Nephron progenitor cell (in vitro differentiated cells): ENCODE measurements at regions not wholly inside any gene's neighbourhood (a gene's known extent, or its start where the extent isn't known, plus 50 kb on each side); places are given as distances from the start of the nearest gene placed in this dataset.
"Not testable (repeated sequence)": the region's sequence is repeated elsewhere in the genome, so short reads cannot be mapped to it uniquely, and the experiment has no call there.

Source experiments
- DNase-seq: peaks from one replicate; pipeline ENCODE4 v3.0.0; 2021
- H3K27ac Mint-ChIP-seq: 2 replicates; pipeline ENCODE4 v1.8.0; 2021; ENCODE audit warnings: mild to moderate bottlenecking, moderate library complexity, mixed read lengths
- H3K27me3 Mint-ChIP-seq: 2 replicates; pipeline ENCODE4 v1.8.0; 2021; ENCODE audit warnings: mild to moderate bottlenecking, low read depth, mixed read lengths; ENCODE audit not compliant: poor library complexity
- H3K36me3 Mint-ChIP-seq: 2 replicates; pipeline ENCODE4 v1.8.0; 2021; ENCODE audit warnings: low read depth, mixed read lengths
- H3K4me1 Mint-ChIP-seq: 2 replicates; pipeline ENCODE4 v1.8.0; 2021; ENCODE audit warnings: mixed read lengths
- H3K4me3 Mint-ChIP-seq: 2 replicates; pipeline ENCODE4 v1.8.0; 2021; ENCODE audit warnings: mild to moderate bottlenecking, moderate library complexity, mixed read lengths
- H3K9me3 Mint-ChIP-seq: 2 replicates; pipeline ENCODE4 v1.8.0; 2021; ENCODE audit warnings: mild to moderate bottlenecking, moderate library complexity, mixed read lengths

GRCh38 chr21:10382580-10382979 is 138.8 kb upstream of the TPTE start:
- not testable (repeated sequence) for H3K27ac Mint-ChIP-seq, H3K27me3 Mint-ChIP-seq, H3K36me3 Mint-ChIP-seq, H3K4me3 Mint-ChIP-seq, DNase-seq, H3K9me3 Mint-ChIP-seq, H3K4me1 Mint-ChIP-seq

GRCh38 chr21:10383571-10383970 is 137.8 kb upstream of the TPTE start:
- H3K4me3 Mint-ChIP-seq, H3K9me3 Mint-ChIP-seq, H3K27me3 Mint-ChIP-seq, H3K36me3 Mint-ChIP-seq, DNase-seq, H3K4me1 Mint-ChIP-seq, H3K27ac Mint-ChIP-seq: not testable (repeated sequence)

DNA sequence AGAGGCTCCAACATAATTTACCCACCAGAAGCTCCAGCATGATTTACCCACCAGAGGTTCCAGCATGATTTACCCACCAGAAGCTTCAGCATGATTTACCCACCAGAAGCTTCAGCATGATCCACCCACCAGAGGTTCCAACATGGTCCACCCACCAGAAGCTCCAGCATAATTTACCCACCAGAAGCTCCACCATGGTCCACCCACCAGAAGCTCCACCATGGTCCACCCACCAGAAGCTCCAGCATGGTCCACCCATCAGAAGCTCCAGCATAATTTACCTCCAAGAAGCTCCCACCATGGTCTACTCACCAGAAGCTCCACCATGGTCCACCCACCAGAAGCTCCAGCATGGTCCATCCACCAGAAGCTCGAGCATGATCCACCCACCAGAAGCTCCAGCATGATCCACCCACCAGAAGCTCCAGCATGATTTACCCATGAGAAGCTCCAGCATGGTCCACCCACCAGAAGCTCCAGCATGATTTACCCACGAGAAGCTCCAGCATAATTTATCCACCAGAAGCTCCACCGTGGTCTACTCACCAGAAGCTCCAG is 137.0 kb upstream of the TPTE start:
- H3K36me3 Mint-ChIP-seq, H3K27ac Mint-ChIP-seq, H3K4me1 Mint-ChIP-seq, H3K4me3 Mint-ChIP-seq, H3K9me3 Mint-ChIP-seq, H3K27me3 Mint-ChIP-seq, DNase-seq: not testable (repeated sequence)

- not testable (repeated sequence) for H3K27ac Mint-ChIP-seq, H3K4me3 Mint-ChIP-seq, DNase-seq, H3K27me3 Mint-ChIP-seq, H3K36me3 Mint-ChIP-seq, H3K4me1 Mint-ChIP-seq, H3K9me3 Mint-ChIP-seq
Observed at GRCh38 chr21:10385202-10385601, 136.2 kb upstream of the TPTE start.

GRCh38 chr21:10385898-10386527 is 135.4 kb upstream of the TPTE start:
- not testable (repeated sequence) for H3K27me3 Mint-ChIP-seq, H3K4me1 Mint-ChIP-seq, H3K27ac Mint-ChIP-seq, H3K9me3 Mint-ChIP-seq, H3K36me3 Mint-ChIP-seq, H3K4me3 Mint-ChIP-seq, DNase-seq

GRCh38 chr21:10387692-10388450 is 133.5 kb upstream of the TPTE start:
- H3K36me3 Mint-ChIP-seq, H3K27ac Mint-ChIP-seq, H3K27me3 Mint-ChIP-seq, H3K9me3 Mint-ChIP-seq, H3K4me1 Mint-ChIP-seq, DNase-seq, H3K4me3 Mint-ChIP-seq: not testable (repeated sequence)

DNA sequence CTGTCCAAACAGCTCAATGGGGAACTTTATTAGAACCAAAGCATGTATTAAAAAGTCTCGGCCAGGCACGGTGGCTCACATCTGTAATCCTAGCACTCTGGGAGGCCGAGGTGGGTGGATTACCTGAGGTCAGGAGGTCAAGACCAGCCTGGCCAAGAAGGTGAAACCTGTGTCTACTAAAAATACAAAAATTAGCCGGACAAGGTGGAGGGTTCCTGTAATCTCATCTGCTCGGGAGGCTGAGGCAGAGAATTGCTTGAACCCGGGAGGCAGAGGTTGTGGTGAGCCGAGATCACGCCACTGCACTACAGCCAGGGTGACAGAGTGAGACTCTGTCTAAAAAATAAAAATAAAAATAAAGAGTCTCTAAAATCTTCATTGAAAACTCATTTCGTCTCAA is 132.8 kb upstream of the TPTE start:
- not testable (repeated sequence) for H3K9me3 Mint-ChIP-seq, H3K27me3 Mint-ChIP-seq, H3K27ac Mint-ChIP-seq, DNase-seq, H3K4me3 Mint-ChIP-seq, H3K36me3 Mint-ChIP-seq, H3K4me1 Mint-ChIP-seq

DNA sequence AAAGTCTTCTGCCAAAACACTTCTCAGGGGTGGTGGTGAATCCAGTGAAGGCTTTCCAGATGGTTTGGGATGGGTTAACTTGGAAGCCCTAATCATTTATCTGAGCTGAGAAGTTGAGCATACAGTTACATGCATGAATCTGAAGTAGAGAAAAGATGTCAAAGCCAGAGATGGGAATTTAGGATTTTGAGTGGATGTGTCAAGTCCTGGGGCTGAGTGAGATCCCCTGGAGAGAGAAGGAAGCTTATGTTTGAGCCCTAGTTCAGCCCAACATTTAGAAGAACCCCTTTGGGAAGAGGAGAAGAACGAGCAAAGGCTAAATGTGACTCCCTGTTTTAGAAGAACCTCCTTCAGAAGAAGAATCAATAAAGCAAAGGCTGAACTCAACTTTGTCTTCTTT is 129.1 kb upstream of the TPTE start:
- H3K4me1 Mint-ChIP-seq, H3K9me3 Mint-ChIP-seq, H3K4me3 Mint-ChIP-seq, H3K36me3 Mint-ChIP-seq, DNase-seq, H3K27me3 Mint-ChIP-seq, H3K27ac Mint-ChIP-seq: not testable (repeated sequence)

- H3K36me3 Mint-ChIP-seq, H3K27me3 Mint-ChIP-seq, H3K27ac Mint-ChIP-seq, DNase-seq, H3K4me1 Mint-ChIP-seq, H3K4me3 Mint-ChIP-seq, H3K9me3 Mint-ChIP-seq: not testable (repeated sequence)
Observed at GRCh38 chr21:10395963-10396362, 125.4 kb upstream of the TPTE start.

- not testable (repeated sequence) for H3K9me3 Mint-ChIP-seq, DNase-seq, H3K27me3 Mint-ChIP-seq, H3K4me1 Mint-ChIP-seq, H3K4me3 Mint-ChIP-seq, H3K36me3 Mint-ChIP-seq, H3K27ac Mint-ChIP-seq
Observed at GRCh38 chr21:10397495-10397915, 123.9 kb upstream of the TPTE start.

DNA sequence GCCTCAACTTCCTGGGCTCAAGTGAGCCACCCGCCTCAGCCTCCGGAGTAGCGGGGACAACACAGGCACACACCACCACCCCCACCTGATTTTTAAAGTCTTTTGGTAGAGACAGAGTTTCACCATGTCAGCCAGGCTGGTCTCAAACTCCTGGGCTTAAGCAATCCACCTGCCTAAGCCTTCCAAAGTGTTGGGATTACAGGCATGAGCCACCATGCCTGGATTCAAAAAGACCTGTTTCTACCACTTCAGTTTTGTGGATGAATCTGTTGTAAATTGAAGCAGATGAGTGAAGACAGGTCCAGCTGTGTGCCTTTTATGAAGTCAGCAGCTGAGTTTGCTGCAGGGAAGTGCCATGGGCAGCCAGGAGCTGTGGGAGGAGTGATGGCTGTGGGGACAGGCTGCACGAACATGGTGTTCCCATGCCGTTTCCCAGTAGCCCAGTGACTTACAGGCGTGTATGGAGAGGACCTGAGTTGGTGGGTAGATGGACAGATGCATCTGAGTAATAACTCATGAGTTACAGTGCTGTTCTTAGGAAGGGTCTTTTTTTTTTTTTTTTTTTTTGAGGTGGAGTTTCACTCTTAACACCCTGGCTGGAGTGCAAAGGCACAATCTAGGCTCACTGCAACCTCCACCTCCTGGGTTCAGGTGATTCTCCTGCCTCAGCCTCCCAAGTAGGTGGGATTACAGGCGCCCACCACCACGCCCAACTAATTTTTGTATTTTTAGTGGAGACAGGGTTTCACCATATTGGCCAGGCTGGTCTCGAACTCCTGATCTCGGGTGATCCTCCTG is 122.5 kb upstream of the TPTE start:
- not testable (repeated sequence) for DNase-seq, H3K27ac Mint-ChIP-seq, H3K4me1 Mint-ChIP-seq, H3K36me3 Mint-ChIP-seq, H3K27me3 Mint-ChIP-seq, H3K4me3 Mint-ChIP-seq, H3K9me3 Mint-ChIP-seq

DNA sequence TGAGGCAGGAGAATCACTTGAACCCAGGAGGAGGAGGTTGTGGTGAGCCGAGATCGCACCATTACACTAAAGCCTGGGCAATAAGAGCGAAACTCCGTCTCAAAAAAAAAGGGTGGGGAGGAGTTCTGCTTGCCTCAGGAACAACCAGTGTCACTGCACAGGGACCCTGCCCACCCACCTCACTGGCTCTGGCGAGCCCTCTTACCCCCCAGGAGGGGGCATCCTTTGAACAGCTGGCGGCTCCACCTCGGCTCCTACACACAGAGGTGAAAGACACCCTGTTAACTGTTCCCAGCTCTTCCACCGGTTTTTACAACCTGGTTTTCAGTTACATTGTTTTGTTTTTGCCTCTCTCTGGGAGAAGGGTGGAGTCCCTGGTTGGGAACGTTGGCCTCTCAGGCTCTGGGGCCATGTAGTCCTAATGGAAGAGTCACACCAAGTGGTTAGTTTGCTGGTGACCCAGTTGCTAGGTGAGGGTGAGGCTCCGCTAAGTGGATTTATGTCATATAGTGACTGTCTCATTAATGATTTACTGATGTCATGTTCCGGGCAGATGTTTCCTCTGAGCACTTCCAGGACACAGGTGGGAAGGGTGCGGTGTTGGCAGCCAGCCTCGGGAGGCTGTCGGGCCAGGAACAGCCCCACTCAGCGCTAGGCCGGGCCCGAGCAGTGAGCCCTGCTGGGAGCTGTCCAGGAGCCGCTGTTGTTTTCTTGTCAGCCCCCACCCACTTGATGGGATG is 120.6 kb upstream of the TPTE start:
- not testable (repeated sequence) for H3K36me3 Mint-ChIP-seq, H3K9me3 Mint-ChIP-seq, H3K4me1 Mint-ChIP-seq, H3K27ac Mint-ChIP-seq, H3K27me3 Mint-ChIP-seq, DNase-seq, H3K4me3 Mint-ChIP-seq

- H3K27ac Mint-ChIP-seq, H3K36me3 Mint-ChIP-seq, H3K27me3 Mint-ChIP-seq, DNase-seq, H3K4me3 Mint-ChIP-seq, H3K4me1 Mint-ChIP-seq: not testable (repeated sequence)
- H3K9me3 Mint-ChIP-seq, result peaks cover 17% of the 10 kb centered on the region
Observed at GRCh38 chr21:10402461-10402860, 118.9 kb upstream of the TPTE start.

DNA sequence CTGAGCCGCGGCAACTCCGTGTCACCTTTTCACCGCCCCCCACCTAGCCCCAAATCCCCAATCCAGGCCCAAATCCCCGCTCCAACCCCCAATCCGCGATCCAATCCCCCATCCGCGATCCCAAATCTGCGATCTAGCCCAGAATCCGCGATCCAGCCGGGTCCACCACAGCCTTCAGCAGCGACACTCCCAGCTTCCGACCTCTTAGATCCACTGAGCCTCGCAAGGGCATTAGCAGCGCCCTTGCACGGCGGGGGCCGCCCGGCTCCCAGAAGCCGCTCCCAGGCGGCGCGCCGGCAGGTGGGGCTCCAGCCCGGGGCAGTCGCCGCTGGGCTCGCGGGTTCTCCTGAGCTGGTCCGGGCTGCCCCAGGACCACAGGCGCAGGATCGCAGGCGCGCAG is 116.1 kb upstream of the TPTE start:
- H3K27ac Mint-ChIP-seq, H3K36me3 Mint-ChIP-seq: not testable (repeated sequence)
- peaks cover 13% of the 10 kb centered on the region for H3K9me3 Mint-ChIP-seq

More for the DNA sequence above, 116.1 kb upstream of the TPTE start:
- not testable (repeated sequence) for H3K27me3 Mint-ChIP-seq, H3K4me3 Mint-ChIP-seq, DNase-seq, H3K4me1 Mint-ChIP-seq
